ENCODE measurements at regions not wholly inside any gene's neighbourhood (a gene's known extent, or its start where the extent isn't known, plus 50 kb on each side); places are given as distances from the start of the nearest gene placed in this dataset.

GRCh38 chr2:56449449-56449860, 265.7 kb downstream of the CCDC85A start:
- no peak for DNase-seq (ENCODE audit: low read depth, low spot score)
- no peaks in the 10 kb centered on the region for H3K36me3 ChIP-seq (ENCODE audit: control insufficient read depth, insufficient read depth, low read length)
- no peak overlapping the region for H3K4me3 ChIP-seq (ENCODE audit: low read depth in 2 of 2, low read length in 2 of 2)
- intact Hi-C loops (cut with micrococcal nuclease; ENCODE audit: unreplicated experiment): no loop called here
- H3K9me3 ChIP-seq (ENCODE audit: control insufficient read depth, insufficient read depth, low read depth, low read length): no peaks in the 10 kb centered on the region
- POLR2A ChIA-PET: interaction anchor here (0.6 kb wide), 1 partner anchor 40 kb away, joined by 4 read pairs; no protein-coding TSS in a partner anchor
- BruUV-seq (replicated peaks): no TSS peak
- no peaks in the 10 kb centered on the region for H3K27me3 ChIP-seq (ENCODE audit: control insufficient read depth, insufficient read depth, low read length)
- CTCF ChIA-PET: no interaction called here
- ATAC-seq: no peak
- TF ChIP-seq TCF7L2 (IDR thresholded peaks at IDR 0.05; ENCODE audit: low read depth, low read length): no peak
- no peak for TF ChIP-seq POLR2AphosphoS5 (IDR thresholded peaks at IDR 0.05; ENCODE audit: low read depth, low read length)
- TF ChIP-seq CTCF (IDR thresholded peaks at IDR 0.05): no peak
- TF ChIP-seq REST (IDR thresholded peaks at IDR 0.05; ENCODE audit: insufficient read depth in 1 of 2, low read depth in 2 of 2, low read length in 1 of 2): no peak
- no peak for TF ChIP-seq SIN3A (IDR thresholded peaks at IDR 0.05; ENCODE audit: borderline replicate concordance, insufficient read depth, low read depth, low read length)
- H3K27ac ChIP-seq (ENCODE audit: low read length): no peak overlapping the region
- H3K4me1 ChIP-seq (ENCODE audit: control insufficient read depth, insufficient read depth, low read length): no peaks in the 10 kb centered on the region; the same call in 1 of the 2 replicates
- in situ Hi-C loops (cut with HindIII; ENCODE audit: low pct_unique_long_range_greater_than_20kb, low sequenced_read_pairs): no loop called here

- Histone ChIP-seq H3K27ac (ENCODE audit: low read length) (no peak overlapping the region), H3K4me1 (ENCODE audit: control insufficient read depth, insufficient read depth, low read length) (no peaks in the 10 kb centered on the region; the same call in 1 of the 2 replicates), H3K4me3 (ENCODE audit: low read depth in 2 of 2, low read length in 2 of 2) (no peak overlapping the region), H3K9me3 (ENCODE audit: control insufficient read depth, insufficient read depth, low read depth, low read length) (no peaks in the 10 kb centered on the region), H3K27me3 (ENCODE audit: control insufficient read depth, insufficient read depth, low read length) (no peaks in the 10 kb centered on the region), H3K36me3 (ENCODE audit: control insufficient read depth, insufficient read depth, low read length) (no peaks in the 10 kb centered on the region)
- no TSS peak for BruUV-seq (replicated peaks)
- no peak for DNase-seq (ENCODE audit: low read depth, low spot score)
- intact Hi-C loops (cut with micrococcal nuclease; ENCODE audit: unreplicated experiment): no loop called here
- ATAC-seq: no peak
- TF ChIP-seq REST (IDR thresholded peaks at IDR 0.05; ENCODE audit: insufficient read depth in 1 of 2, low read depth in 2 of 2, low read length in 1 of 2): no peak
- POLR2A ChIA-PET: interaction anchor here (0.6 kb wide), 1 partner anchor 39 kb away, joined by 4 read pairs; no protein-coding TSS in a partner anchor
- in situ Hi-C loops (cut with HindIII; ENCODE audit: low pct_unique_long_range_greater_than_20kb, low sequenced_read_pairs): no loop called here
- CTCF ChIA-PET: no interaction called here
Observed at GRCh38 chr2:56450047-56450446, 266.3 kb downstream of the CCDC85A start.

All from Panc1 (cell line).